GM19468 (cell line): ENCODE measurements at regions not wholly inside any gene's neighbourhood (a gene's known extent, or its start where the extent isn't known, plus 50 kb on each side); places are given as distances from the start of the nearest gene placed in this dataset.
"Not testable (repeated sequence)": the region's sequence is repeated elsewhere in the genome, so short reads cannot be mapped to it uniquely, and the experiment has no call there.

ENCODE experiments used
- ATAC-seq: cut with Tn5 transposase; IDR thresholded peaks from one replicate; pipeline ENCODE4 v1.9.1; 2021; ENCODE audit warnings: mild to moderate bottlenecking, moderate library complexity, moderate number of reproducible peaks; ENCODE audit not compliant: unreplicated experiment; ENCODE audit errors: extremely low read depth

GRCh38 chr1:60622486-60622885 lies 459.9 kb upstream of the NFIA start:
- ATAC-seq: no peak

GRCh38 chr1:60621368-60621851 lies 461.0 kb upstream of the NFIA start:
- ATAC-seq: no peak

DNA sequence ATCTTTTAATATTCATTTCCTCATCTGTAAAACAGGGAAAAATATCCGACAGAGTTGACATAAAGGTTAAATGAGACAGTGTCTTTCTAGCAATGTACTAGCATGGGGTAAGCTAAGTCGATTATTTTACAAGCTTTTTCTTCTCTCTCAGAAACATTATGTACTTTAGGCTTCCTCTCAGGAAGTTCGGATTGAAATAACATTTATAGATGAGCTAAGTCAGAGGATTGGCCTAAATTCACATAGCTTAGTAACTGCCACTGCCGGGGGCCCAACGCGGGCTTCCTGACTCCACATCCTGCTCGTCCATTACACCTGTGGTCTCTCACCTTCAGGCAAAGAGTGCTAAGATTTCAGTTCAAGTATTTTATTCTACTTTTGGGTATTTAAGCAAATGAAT lies 462.3 kb upstream of the NFIA start:
- no peak for ATAC-seq

- no peak for ATAC-seq
Observed at GRCh38 chr1:60619581-60619980, 462.8 kb upstream of the NFIA start.

DNA sequence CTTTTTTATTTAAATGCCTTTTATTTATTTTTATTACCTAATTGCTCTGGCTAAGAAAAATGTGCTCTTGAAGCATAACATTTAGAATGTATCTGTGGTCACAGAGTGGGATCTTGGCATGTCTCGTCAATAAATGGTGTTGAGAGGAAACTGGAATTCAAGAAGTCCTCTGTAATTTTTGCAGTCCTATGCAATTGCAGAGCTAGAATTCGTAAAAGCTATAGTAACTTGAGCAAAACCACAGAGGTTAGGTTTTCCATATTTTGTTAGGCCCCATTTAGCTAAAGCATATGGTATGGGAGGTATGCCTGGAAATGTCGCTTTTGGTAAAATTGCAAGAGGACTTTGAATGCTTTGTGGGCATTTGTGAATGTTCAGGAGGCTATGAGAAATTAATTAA lies 466.7 kb upstream of the NFIA start:
- ATAC-seq: no peak

GRCh38 chr1:60612790-60613189 lies 469.6 kb upstream of the NFIA start:
- no peak for ATAC-seq

GRCh38 chr1:60606921-60607320 lies 475.4 kb upstream of the NFIA start:
- not testable (repeated sequence) for ATAC-seq

DNA sequence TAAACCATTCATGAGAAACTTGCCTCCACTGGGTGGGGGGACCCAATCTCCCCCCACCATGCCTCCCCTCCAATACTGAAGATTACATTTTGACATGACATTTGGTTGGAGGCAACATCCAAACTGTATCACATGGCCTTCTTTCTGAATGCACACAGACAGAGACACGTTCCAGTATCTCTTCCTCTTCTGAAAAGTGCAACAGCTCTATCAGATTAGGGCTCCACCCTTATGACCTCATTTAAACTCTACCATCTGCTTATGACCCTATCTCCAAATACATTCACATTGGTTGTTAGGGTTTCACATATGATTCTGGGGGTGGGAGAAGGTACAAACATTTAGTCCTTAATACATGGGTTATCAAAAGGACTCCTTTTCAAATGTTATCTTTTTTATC lies 481.8 kb upstream of the NFIA start:
- ATAC-seq: no peak

DNA sequence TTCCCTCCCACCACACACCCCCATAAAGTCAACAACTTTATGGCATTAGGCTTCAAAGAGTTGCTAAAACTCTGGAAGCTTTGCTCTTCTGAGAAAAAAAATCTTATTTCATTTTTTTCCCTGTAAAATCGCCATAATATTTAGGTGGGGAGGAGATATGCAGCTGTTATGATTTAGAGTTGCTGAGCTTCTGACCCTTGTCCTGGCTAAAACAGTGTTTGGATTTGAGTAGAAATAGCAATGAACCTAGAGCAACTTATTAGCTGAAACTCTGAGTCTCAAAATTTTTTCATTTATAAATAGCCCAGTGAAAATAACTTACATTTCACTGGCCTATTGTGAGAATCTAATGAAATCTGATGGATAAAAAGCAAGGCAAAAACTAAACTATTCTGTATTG lies 482.8 kb upstream of the NFIA start:
- no peak for ATAC-seq

- ATAC-seq: no peak
Observed at GRCh38 chr1:60598041-60598910, 484.1 kb upstream of the NFIA start.

GRCh38 chr1:60596791-60597750 lies 485.3 kb upstream of the NFIA start:
- ATAC-seq: no peak

DNA sequence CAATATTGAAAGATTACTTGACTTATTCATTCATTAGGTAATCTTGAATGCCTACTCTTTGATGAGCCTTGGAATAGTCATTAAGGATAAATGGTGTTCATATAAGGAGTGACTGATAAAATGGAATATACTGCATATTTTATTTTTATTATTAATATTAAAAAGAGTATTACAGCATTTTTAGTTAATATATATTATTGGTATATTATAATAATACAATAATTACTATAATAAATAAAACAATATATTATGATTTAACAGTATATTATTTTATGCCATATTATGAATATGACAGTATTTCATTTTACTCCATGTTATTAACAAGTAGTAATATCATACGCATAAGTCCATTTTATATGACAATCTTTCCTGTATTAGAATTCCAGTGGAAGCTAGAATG lies 490.8 kb upstream of the NFIA start:
- no peak for ATAC-seq

GRCh38 chr1:60589916-60590315 lies 492.4 kb upstream of the NFIA start:
- ATAC-seq: no peak

DNA sequence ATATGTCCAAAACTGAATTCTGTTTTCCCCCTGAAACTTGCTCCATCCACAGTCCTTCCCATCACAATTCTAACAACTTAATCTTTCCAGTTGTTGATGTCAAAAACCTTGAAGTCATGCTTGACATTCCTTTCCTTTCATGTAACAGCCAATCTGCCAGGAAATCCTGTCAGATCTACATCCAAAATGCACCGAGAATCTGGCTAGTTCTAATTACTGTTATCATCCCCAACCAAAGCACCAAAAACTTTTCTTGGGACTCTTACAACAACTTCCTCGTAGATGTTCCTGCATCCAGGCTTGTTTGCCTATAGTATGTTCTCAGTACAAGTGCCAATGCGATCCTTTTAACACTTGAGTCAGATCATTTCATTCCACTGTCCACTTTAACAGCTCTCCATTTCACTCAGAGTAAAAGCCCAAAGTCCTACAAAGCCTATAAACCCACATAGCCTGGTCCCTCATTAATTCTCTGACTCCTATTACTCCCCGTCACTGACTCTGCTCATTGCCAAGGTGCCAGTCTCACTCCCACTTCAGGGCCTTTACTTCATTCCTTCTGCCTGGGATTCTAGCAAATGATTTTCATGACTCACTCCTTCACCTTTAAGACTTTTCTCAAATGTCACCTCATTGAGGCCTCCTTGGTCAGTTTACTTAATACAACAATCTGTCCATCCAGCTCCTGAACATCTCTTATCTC lies 493.2 kb upstream of the NFIA start:
- no peak for ATAC-seq

DNA sequence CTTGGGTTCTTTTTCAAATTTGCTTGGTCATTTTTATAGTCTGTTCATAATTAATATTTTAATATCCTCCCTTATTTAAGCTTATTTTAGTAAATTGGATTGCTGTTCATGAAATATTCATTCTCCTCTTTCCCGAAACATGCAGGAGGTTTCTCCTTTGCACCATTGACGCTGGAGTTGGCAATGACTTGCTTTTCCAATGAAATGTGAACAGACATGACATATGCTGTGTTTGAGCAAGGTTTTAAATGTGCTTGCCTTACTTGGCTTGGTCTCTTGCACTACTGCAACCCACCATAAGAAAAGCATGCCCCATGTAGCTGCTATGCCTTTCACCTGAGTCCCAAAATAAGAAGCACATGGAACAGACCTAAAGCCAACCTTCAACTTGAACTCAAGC lies 498.0 kb upstream of the NFIA start:
- ATAC-seq: no peak

DNA sequence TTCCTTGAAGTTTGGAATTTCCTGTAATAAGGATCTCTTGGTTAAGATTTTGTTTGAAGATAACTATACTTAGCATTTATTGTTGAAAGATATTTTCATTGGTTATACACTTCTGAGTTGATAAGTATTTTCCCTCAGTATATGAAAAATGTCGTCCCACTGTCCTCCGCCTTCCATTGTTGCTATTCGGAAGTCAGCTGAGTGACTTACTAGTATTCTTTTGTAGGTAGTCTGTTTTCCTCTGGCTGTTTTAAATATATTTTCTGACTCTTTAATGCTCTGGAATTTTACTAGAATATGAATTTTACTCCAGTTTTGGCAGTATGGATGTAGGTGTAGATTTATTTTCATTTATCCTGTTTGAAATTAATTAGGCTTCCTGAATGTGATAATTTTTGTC lies 498.7 kb upstream of the NFIA start:
- no peak for ATAC-seq

GRCh38 chr1:60581455-60582220 lies 500.7 kb upstream of the NFIA start:
- ATAC-seq: no peak

DNA sequence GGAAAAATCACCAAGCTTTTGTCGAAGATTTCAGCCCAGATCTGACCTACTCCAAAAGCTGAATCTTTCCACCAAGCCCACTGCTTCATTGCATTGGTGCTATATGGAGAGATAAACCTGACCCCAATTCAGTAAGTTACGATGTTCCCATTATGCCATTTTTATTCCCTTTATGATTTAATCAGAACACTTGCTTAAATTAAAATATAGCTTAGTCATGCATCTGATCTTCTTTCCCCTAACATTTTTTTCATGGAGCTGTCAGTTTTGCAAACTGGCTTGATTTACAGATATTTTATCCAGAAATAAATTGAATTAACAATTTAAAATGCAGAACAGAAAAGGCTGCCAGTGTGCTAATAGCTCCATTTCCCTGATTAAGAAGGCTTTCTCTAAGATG lies 503.5 kb upstream of the C1orf87 start:
- no peak for ATAC-seq

DNA sequence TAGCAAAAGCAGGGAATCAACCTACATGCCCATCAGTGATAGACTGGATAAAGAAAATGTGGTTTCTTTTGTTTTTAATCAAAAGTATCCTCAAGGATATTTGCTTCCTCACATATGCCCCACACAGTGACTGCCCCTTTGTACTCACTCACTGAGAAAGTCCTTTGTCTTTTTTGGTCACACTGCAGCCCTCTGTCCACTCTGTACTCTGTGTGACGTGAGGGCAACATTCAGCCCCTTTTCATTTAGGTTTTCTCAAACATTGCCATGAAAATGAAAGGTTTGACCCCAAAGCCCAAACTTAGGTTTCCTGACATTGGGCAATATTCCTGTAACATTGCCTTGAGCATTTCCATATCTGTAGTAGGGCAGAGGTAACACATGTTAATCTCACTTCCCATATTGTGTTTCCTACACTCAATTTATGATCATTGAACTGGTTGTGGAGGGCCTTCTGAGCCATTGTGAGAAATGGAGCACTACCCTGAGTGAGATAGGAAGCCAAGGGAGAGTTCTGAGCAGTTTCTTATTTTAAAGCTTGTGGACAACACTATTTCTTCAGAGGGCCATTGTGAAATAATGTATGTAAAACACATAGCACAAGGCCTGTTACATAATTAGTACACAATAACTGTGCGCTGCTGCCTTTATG lies 501.9 kb upstream of the C1orf87 start:
- ATAC-seq: no peak
